Transverse colon (tissue), 4 donors: ENCODE measurements at regions not wholly inside any gene's neighbourhood (a gene's known extent, or its start where the extent isn't known, plus 50 kb on each side); places are given as distances from the start of the nearest gene placed in this dataset.

ENCODE experiments used
- DNase-seq: peaks from one replicate; pipeline ENCODE4 v3.0.0-alpha.2; 2019
- H3K27ac ChIP-seq, 4 donors: fragments of 200-600 bp; sonication (generic); 2 replicates each; pipeline ENCODE4 v1.5.1; 2016 to 2018; ENCODE audit warnings: inconsistent platforms in 4 of 4
- H3K27me3 ChIP-seq: fragments of 200-600 bp; sonication (generic); 2 replicates; pipeline ENCODE4 v1.5.1; 2017; ENCODE audit warnings: inconsistent platforms
- H3K36me3 ChIP-seq, 4 donors: fragments of 200-600 bp; sonication (generic); 2 replicates each; pipeline ENCODE4 v1.5.1; 2017 to 2019; ENCODE audit warnings: inconsistent platforms in 4 of 4
- H3K4me1 ChIP-seq, 4 donors: fragments of 200-600 bp; sonication (generic); 2 replicates each; pipeline ENCODE4 v1.5.1; 2017 to 2020; ENCODE audit warnings: inconsistent platforms in 4 of 4
- H3K4me3 ChIP-seq, 4 donors: fragments of 200-600 bp; sonication (generic); 1 replicate in 1 of 4; 2 replicates in 3 of 4; pipeline versions ENCODE4 v1.5.1 to v1.6.1; 2017 to 2019; ENCODE audit warnings: inconsistent platforms in 4 of 4
- H3K9me3 ChIP-seq, 2 donors: fragments of 200-600 bp; sonication (generic); 2 replicates each; pipeline ENCODE4 v1.5.1; 2017 to 2019; ENCODE audit warnings: inconsistent platforms in 2 of 2
- EP300 ChIP-seq: sonication (generic); formaldehyde crosslinking; IDR thresholded peaks from one replicate; pipeline ENCODE4 v1.6.1; 2017; ENCODE audit warnings: antibody characterized with exemption, low read depth
- POLR2A ChIP-seq: fragments of 450-650 bp; IDR thresholded peaks from one replicate; pipeline ENCODE4 v1.6.1; 2016; ENCODE audit warnings: antibody characterized with exemption, mild to moderate bottlenecking, moderate library complexity
- POLR2AphosphoS5 ChIP-seq, 3 donors: sonication (generic); formaldehyde crosslinking; IDR thresholded peaks; one replicate each; pipeline ENCODE4 v1.6.1; 2016; ENCODE audit warnings: antibody characterized with exemption in 3 of 3
- WGBS, 2 donors: methylation state at CpG; one replicate each; pipeline ENCODE4 v1.1.5; 2018; ENCODE audit warnings: low coverage in 1 of 2; 5-methylcytosine and 5-hydroxymethylcytosine counted together
- in situ Hi-C, 4 donors: fragments of 200-750 bp; cut with MboI; loops; one replicate each; pipeline versions ENCODE4 v1.15.0 to v1.15.1; 2017; ENCODE audit warnings: low sequenced_read_pairs in 3 of 4, low pct_ligation_motif_present in 1 of 4, low pct_unique_long_range_greater_than_20kb in 1 of 4
- intact Hi-C: fragments of 100-400 bp; cut with DNase I; formaldehyde crosslinking; loops from one replicate; pipeline ENCODE4 v1.15.1; 2023; ENCODE audit warnings: low total_unique reads
- TF ChIP-seq, protein P1 (sequence below), 5 experiments: fragments of 200-600 bp in 3 of 5; fragments of 450-650 bp in 2 of 5; sonication (generic) in 3 of 5; IDR thresholded peaks; 1 replicate in 2 of 5; 2 replicates in 3 of 5; pipeline ENCODE4 v1.5.1; 2016 to 2017; ENCODE audit warnings: antibody characterized with exemption in 5 of 5, inconsistent platforms in 3 of 5, mild to moderate bottlenecking in 2 of 5, moderate library complexity in 1 of 5

DNA sequence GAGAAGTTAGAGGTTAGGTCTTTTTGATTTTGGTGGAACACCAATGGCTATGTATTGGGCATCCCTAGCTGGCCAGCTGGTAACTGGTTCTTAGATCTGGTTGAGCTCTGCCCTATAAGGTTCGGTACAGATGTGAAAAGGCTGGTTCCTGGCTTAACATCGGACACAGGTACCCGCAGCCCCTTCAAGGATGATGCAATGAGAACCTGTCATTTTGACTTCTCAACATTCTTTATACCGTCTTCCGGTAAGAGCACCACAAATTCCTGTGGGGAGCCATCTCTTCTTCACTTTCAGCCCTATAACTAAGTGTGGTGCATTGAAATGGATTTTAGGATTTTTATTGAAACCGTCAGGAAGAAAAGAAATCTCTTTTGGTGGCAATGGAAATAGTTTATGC lies 222.8 kb downstream of the ADAMTS9 start:
- no peaks in the 10 kb centered on the region for H3K4me1 ChIP-seq
- no peaks in the 10 kb centered on the region for H3K36me3 ChIP-seq
- intact Hi-C loops (no loop called here), in situ Hi-C loops (no loop called here)
- no peak for DNase-seq
- H3K27ac ChIP-seq: no peak overlapping the region
- 88% methylated on average over 6 of the region's 6 CpGs; no CpG with 5 or more reads in 1 of the 2 donors for WGBS, 2 donors
- H3K9me3 ChIP-seq: no peaks in the 10 kb centered on the region
- no peak for TF ChIP-seq POLR2AphosphoS5 (IDR thresholded peaks at IDR 0.05)
- TF ChIP-seq POLR2A: no peak
- TF ChIP-seq, protein P1, sequence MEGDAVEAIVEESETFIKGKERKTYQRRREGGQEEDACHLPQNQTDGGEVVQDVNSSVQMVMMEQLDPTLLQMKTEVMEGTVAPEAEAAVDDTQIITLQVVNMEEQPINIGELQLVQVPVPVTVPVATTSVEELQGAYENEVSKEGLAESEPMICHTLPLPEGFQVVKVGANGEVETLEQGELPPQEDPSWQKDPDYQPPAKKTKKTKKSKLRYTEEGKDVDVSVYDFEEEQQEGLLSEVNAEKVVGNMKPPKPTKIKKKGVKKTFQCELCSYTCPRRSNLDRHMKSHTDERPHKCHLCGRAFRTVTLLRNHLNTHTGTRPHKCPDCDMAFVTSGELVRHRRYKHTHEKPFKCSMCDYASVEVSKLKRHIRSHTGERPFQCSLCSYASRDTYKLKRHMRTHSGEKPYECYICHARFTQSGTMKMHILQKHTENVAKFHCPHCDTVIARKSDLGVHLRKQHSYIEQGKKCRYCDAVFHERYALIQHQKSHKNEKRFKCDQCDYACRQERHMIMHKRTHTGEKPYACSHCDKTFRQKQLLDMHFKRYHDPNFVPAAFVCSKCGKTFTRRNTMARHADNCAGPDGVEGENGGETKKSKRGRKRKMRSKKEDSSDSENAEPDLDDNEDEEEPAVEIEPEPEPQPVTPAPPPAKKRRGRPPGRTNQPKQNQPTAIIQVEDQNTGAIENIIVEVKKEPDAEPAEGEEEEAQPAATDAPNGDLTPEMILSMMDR (IDR thresholded peaks at IDR 0.05): no peak
- TF ChIP-seq EP300: no peak
- no peaks in the 10 kb centered on the region for H3K27me3 ChIP-seq
- no peak overlapping the region for H3K4me3 ChIP-seq

DNA sequence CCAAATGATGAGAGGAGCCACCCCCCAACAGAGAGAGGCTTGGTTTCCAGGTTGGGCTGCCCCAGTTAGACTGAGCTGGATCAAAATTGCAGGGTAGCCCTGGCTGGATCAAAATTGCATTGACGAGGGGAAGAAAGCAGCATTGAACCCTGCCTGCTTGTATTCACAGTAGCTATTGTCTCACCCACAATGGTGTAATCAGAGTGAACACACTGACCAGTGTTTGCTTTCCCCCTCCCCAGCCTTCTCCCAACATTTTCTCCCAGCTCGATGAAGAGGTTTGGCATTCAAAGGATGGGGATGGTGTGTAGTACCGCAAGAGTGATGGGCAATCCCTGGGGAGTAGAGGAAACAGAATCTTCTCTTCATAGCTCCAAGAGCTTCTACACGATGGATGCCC lies 223.8 kb downstream of the ADAMTS9 start:
- no peak for TF ChIP-seq EP300
- TF ChIP-seq, protein P1 (IDR thresholded peaks at IDR 0.05): no peak
- no peaks in the 10 kb centered on the region for H3K27me3 ChIP-seq
- no peaks in the 10 kb centered on the region for H3K9me3 ChIP-seq
- in situ Hi-C loops: no loop called here
- H3K4me3 ChIP-seq: no peak overlapping the region
- WGBS, 2 donors: 79% methylated on average over 4 of the region's 4 CpGs; no CpG with 5 or more reads in 1 of the 2 donors
- no peaks in the 10 kb centered on the region for H3K36me3 ChIP-seq
- intact Hi-C loops: no loop called here
- no peak for DNase-seq
- no peak overlapping the region for H3K27ac ChIP-seq
- no peaks in the 10 kb centered on the region for H3K4me1 ChIP-seq

DNA sequence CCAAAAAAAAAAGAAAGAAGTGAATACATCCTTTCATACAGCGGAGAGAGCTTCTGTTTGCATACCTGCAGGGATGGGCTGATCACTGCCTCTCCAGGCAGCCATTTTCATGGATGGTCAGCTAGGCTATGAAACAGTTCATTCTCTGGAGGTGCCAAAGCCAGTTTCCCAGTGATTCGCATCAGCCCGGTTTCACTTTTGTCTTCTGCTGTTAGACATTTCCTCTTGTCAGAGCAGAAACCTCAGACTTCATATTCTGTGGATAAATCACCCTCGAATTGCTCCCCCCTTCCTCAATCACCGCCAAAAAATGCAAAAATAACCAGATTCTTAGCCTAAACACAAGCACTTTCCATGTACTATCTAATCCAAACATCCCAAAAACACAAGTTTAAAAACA lies 225.6 kb downstream of the ADAMTS9 start:
- DNase-seq: no peak
- Histone ChIP-seq H3K36me3 (no peaks in the 10 kb centered on the region), H3K27ac (peak overlapping the region in 1 of 4 donors; percentile 11), H3K4me3 (no peak overlapping the region), H3K4me1 (no peaks in the 10 kb centered on the region), H3K9me3 (no peaks in the 10 kb centered on the region), H3K27me3 (no peaks in the 10 kb centered on the region)
- TF ChIP-seq POLR2A (no peak), EP300 (no peak), POLR2AphosphoS5 (IDR thresholded peaks at IDR 0.05) (no peak)
- TF ChIP-seq, protein P1 (IDR thresholded peaks at IDR 0.05): no peak
- WGBS, 2 donors: 21 to 45% methylated on average over 2 to 5 of the region's 5 CpGs
- intact Hi-C loops (no loop called here), in situ Hi-C loops (no loop called here)

DNA sequence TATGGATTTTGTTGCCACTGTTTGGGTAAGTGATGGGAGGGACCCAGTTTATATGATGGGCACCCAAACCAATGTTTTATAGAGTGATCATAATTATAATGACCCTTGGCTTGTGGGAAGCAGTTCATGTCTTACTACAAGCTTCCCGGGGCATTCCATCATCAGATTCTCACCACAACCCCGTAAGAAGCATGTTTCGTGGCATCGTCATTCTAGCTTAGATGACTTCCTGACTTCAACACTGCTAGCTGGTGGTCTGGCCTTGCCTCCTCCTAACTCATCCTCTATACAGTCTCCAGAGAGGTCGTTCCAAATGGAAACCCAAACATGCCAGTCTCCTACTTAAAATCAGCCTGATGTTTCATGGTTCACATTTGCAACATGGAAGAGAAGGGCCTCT lies 226.9 kb downstream of the ADAMTS9 start:
- TF ChIP-seq POLR2A (no peak), EP300 (no peak), POLR2AphosphoS5 (IDR thresholded peaks at IDR 0.05) (no peak)
- TF ChIP-seq, protein P1 (IDR thresholded peaks at IDR 0.05): no peak
- 77 to 86% methylated on average over 5 of the region's 5 CpGs for WGBS, 2 donors

More for the DNA sequence above, 226.9 kb downstream of the ADAMTS9 start:
- Histone ChIP-seq H3K9me3 (no peaks in the 10 kb centered on the region), H3K27me3 (no peaks in the 10 kb centered on the region), H3K36me3 (no peaks in the 10 kb centered on the region), H3K4me1 (no peaks in the 10 kb centered on the region), H3K4me3 (no peak overlapping the region), H3K27ac (no peak overlapping the region)
- DNase-seq: no peak
- intact Hi-C loops: no loop called here
- in situ Hi-C loops: no loop called here
